Choroid plexus epithelial cell (primary cell): ENCODE measurements at regions not wholly inside any gene's neighbourhood (a gene's known extent, or its start where the extent isn't known, plus 50 kb on each side); places are given as distances from the start of the nearest gene placed in this dataset.

Source experiments
- DNase-seq: peaks from one replicate; pipeline ENCODE4 v3.0.0-alpha.2; 2010; ENCODE audit warnings: low read depth
- H3K4me3 ChIP-seq: 2 replicates; pipeline ENCODE4 v1.5.1; 2011; ENCODE audit warnings: low read depth, mild to moderate bottlenecking, control low read depth, low read length, moderate library complexity
- TF ChIP-seq, protein P1 (sequence below): conservative IDR thresholded peaks from 2 replicates; pipeline ENCODE4 v1.5.1; 2011; ENCODE audit warnings: low read depth, mild to moderate bottlenecking, control low read depth, inconsistent platforms, low read length, moderate library complexity

DNA sequence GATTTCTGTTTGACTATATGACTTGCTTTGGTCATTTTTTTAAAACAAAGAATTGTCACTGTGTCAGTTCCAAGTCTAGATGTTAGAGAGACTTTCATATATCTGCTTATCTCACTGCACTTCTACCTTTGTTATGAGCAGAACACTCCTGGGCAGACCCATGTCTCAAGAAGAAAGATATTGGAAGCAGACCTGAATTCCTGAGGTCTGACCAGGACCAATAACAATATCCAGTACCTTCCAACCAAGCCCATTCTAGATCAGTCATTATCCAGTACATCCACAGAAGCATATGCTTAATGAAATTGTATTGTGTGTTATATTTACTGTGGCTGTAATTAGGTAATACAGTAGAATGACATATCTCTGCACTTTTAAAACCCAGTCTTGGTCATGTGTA lies 811.3 kb upstream of the GBE1 start:
- TF ChIP-seq, protein P1, sequence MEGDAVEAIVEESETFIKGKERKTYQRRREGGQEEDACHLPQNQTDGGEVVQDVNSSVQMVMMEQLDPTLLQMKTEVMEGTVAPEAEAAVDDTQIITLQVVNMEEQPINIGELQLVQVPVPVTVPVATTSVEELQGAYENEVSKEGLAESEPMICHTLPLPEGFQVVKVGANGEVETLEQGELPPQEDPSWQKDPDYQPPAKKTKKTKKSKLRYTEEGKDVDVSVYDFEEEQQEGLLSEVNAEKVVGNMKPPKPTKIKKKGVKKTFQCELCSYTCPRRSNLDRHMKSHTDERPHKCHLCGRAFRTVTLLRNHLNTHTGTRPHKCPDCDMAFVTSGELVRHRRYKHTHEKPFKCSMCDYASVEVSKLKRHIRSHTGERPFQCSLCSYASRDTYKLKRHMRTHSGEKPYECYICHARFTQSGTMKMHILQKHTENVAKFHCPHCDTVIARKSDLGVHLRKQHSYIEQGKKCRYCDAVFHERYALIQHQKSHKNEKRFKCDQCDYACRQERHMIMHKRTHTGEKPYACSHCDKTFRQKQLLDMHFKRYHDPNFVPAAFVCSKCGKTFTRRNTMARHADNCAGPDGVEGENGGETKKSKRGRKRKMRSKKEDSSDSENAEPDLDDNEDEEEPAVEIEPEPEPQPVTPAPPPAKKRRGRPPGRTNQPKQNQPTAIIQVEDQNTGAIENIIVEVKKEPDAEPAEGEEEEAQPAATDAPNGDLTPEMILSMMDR = no peak
- DNase-seq = no peak
- H3K4me3 ChIP-seq = no peak overlapping the region

DNA sequence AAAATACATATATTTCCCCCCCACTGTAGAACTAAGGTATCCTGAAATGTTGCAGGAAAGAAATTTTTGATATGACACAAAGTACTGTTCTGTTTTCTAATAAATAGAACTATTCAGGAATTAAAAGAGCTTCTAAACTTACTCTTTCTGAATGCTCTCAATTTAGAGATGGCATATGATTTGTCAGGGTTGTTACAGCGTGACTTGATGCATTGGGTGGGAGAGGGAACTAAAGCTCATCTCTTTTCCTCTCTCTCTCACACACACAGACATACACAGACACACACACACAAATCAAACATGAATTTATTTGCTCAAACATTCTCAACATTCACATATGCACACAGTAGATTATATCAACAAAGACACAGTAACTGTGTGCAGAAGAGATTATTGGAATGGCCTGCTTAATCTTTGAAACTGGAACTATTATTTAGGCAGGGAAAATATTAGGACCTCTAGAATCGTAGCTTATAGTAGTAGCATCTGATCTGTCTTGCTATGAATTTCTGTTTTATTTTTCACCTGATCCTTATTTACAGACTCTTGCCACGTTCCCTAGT lies 807.4 kb upstream of the GBE1 start:
- H3K4me3 ChIP-seq = no peak overlapping the region
- DNase-seq = no peak
- TF ChIP-seq, protein P1 = no peak

DNA sequence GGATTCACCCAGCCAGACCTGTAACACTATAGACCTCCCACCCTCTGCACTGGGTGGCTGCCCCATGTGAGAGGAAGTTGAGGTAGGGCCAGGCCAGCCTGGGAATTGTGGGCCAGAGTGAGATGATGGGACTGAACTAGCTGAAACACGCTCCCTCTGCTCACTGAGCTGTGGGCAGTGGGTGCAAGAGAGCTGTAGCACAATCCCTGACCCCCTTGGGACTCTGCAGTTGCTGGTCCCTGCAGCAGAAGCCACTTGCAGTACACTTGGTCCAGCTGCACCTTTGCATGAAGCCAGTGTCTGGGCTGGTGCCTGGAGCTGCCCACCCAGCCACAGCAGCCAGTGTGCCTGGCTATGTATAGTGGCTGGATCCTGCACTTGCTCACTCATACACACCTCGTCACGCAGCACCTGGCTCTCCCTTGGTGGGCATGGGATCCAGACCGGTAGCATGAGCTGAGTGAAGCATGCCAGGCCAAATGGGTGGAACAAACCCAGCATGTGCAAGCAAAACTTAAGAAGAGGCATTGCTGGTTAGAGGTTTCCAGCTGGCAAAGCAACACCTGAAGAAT lies 805.7 kb upstream of the GBE1 start:
- no peak for DNase-seq
- H3K4me3 ChIP-seq = no peak overlapping the region
- TF ChIP-seq, protein P1 = no peak

DNA sequence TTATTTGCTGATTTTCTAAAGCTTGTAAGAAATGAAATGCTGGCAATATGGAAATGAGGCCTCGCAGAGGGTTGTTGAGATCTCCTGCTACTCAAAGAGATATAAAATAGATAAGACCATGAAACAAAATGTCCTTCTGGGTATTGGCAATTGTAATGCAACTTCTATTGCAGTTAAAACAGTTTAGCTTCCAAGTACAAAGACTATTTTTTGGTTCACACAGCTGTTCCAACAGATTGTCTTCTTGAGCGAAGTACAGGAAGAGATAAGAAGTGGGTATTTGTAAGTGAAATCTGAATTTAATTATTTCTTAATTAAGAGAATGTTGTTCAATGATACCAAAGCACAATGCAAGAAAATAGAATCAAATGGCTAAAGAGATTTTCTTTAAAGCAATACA lies 801.5 kb upstream of the GBE1 start:
- TF ChIP-seq, protein P1 = no peak
- no peak overlapping the region for H3K4me3 ChIP-seq
- DNase-seq = no peak

DNA sequence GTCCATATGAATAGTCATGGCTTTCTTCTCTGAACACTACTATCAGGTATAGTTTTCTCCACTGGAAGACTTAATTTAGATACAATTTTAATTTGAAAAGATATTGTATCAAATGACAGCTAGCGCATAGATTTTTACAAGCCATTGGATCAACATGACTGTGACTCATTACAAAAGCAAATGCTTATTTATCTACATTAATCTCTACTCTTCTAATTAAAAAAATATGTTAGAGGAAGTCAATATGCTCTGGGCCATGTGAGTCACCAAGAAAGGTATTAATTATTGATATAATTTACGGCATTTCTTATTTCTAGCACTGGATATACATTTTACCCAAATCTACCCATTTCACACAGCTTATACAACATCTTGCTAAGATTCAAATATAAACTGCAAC lies 800.3 kb upstream of the GBE1 start:
- H3K4me3 ChIP-seq = no peak overlapping the region
- TF ChIP-seq, protein P1 = no peak
- DNase-seq = no peak

DNA sequence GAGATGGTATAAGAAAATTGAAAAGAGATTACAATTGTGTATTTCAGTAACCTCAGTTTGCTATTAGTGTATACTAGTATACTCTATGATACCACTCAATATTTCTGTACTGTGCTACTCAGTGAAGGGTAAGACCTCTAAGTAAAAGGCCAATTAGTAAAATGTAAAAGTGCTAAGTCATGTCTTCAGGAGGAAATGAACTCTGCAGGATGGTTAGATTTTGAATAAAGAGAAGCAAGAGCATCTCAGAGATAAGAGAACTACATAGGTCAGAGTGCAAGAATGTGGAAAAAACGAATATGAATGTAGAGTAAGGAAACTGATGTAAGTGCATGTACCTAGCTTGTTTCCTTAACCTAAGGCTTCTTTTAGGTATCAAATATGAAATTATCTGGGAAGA lies 796.6 kb upstream of the GBE1 start:
- peak; percentile 0 for DNase-seq

More for the DNA sequence above, 796.6 kb upstream of the GBE1 start:
- TF ChIP-seq, protein P1 = no peak
- H3K4me3 ChIP-seq = no peak overlapping the region
